ENCODE measurements at regions not wholly inside any gene's neighbourhood (a gene's known extent, or its start where the extent isn't known, plus 50 kb on each side); places are given as distances from the start of the nearest gene placed in this dataset.

DNA sequence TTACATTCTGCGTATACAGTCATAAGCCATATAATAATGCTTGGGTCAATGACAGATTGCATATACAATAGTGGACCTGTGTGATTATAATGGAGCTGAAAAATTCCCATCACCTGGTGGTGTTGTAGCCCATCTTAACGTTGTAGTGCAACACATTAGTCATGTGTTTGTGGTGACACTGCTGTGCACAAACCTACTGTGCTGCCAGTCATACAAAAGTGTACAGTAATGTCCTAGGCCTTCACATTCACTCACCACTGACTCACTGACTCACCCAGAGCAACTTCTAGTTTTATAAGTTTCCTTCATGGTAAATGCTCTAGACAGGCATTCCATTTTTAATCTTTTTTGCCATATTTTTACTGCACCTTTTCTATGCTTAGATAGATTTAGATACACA, 194.8 kb upstream of the SEL1L start:
- WGBS, 2 donors, result 73 to 85% methylated on average over 2 of the region's 2 CpGs

GRCh38 chr14:81729622-81730021, 196.0 kb upstream of the SEL1L start:
- Histone ChIP-seq H3K4me1 (no peaks in the 10 kb centered on the region), H3K27ac (no peak overlapping the region), H3K9me3 (no peaks in the 10 kb centered on the region), H3K4me3 (no peak overlapping the region), H3K27me3 (no peaks in the 10 kb centered on the region), H3K36me3 (no peaks in the 10 kb centered on the region)
- DNase-seq, result no peak
- WGBS, 2 donors, result 78 to 79% methylated on average over 3 of the region's 3 CpGs
- no peak for ATAC-seq (ENCODE audit: low FRiP score in 2 of 2)
- TF ChIP-seq POLR2A (IDR thresholded peaks at IDR 0.05), result no peak
- no peak for TF ChIP-seq POLR2AphosphoS5 (IDR thresholded peaks at IDR 0.05)
- no peak for TF ChIP-seq EP300 (IDR thresholded peaks at IDR 0.05)
- TF ChIP-seq, protein P1, sequence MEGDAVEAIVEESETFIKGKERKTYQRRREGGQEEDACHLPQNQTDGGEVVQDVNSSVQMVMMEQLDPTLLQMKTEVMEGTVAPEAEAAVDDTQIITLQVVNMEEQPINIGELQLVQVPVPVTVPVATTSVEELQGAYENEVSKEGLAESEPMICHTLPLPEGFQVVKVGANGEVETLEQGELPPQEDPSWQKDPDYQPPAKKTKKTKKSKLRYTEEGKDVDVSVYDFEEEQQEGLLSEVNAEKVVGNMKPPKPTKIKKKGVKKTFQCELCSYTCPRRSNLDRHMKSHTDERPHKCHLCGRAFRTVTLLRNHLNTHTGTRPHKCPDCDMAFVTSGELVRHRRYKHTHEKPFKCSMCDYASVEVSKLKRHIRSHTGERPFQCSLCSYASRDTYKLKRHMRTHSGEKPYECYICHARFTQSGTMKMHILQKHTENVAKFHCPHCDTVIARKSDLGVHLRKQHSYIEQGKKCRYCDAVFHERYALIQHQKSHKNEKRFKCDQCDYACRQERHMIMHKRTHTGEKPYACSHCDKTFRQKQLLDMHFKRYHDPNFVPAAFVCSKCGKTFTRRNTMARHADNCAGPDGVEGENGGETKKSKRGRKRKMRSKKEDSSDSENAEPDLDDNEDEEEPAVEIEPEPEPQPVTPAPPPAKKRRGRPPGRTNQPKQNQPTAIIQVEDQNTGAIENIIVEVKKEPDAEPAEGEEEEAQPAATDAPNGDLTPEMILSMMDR (IDR thresholded peaks at IDR 0.05), result no peak

More for the DNA sequence above, 194.8 kb upstream of the SEL1L start:
- no peaks in the 10 kb centered on the region for H3K27me3 ChIP-seq
- H3K36me3 ChIP-seq, result no peaks in the 10 kb centered on the region
- H3K9me3 ChIP-seq, result no peaks in the 10 kb centered on the region
- H3K4me3 ChIP-seq, result no peak overlapping the region
- H3K4me1 ChIP-seq, result no peaks in the 10 kb centered on the region
- no peak for ATAC-seq (ENCODE audit: low FRiP score in 2 of 2)
- no peak overlapping the region for H3K27ac ChIP-seq
- TF ChIP-seq POLR2A (IDR thresholded peaks at IDR 0.05) (no peak), POLR2AphosphoS5 (IDR thresholded peaks at IDR 0.05) (no peak), EP300 (IDR thresholded peaks at IDR 0.05) (no peak)
- TF ChIP-seq, protein P1 (IDR thresholded peaks at IDR 0.05), result no peak
- DNase-seq, result no peak

DNA sequence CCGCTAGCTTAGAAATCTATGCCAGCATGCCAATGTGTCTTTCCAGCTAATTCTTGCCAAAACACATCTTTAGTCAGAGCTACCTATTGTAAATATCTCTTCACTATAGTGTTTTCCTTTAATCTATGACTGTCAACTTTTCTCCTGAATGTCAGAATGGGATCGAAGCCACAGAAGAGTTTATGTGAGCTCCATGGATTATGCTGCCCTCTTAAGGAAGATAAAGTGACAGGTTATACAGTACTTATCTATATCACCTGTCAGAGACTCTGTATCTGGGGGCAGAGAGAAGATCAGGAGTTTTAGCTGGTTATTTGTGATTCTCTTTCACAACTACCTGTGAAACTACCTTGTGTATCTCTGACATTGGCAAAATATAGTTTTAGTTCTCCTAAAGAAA, 204.3 kb upstream of the SEL1L start:
- Histone ChIP-seq H3K27me3 (no peaks in the 10 kb centered on the region), H3K4me1 (no peaks in the 10 kb centered on the region), H3K9me3 (no peaks in the 10 kb centered on the region), H3K36me3 (no peaks in the 10 kb centered on the region), H3K27ac (no peak overlapping the region), H3K4me3 (no peak overlapping the region)
- DNase-seq, result no peak
- TF ChIP-seq POLR2A (IDR thresholded peaks at IDR 0.05) (no peak), EP300 (IDR thresholded peaks at IDR 0.05) (no peak), POLR2AphosphoS5 (IDR thresholded peaks at IDR 0.05) (no peak)
- TF ChIP-seq, protein P1 (IDR thresholded peaks at IDR 0.05), result no peak
- 87 to 92% methylated on average over 2 of the region's 2 CpGs for WGBS, 2 donors
- no peak for ATAC-seq (ENCODE audit: low FRiP score in 2 of 2)

DNA sequence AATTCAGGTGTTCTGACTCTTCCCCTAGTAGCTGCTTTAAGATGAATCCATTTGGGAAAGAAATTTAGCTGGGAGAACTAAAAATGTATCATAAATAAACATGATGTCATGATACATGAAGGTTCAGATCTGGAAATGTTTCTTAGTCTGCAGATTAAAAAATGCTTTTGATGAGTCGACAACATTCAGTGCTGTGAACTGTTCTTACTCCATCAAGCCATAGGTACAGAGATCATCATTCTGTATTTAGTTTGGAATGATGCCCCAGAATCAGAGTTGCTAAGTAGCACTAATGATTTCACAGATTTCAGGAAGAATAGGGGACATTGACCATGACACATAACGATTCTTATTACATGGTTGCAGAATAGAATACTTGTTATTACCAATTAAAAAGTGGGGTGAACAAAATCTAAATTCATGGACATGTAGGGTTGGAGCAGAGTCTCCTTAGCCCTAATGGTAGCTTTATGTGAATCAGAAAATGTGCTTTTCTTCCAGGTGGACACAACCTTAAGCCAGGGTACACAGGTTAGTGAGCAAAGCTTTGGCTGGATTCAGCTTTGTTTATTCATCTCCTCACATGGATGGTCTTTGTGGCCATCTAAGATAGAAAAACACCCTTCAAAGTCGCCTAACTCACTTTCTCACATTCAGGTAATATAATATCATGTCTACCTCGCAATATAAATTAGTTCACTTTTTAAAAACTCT, 205.4 kb upstream of the SEL1L start:
- DNase-seq (no peak), ATAC-seq (ENCODE audit: low FRiP score in 2 of 2) (no peak)

More for the DNA sequence above, 205.4 kb upstream of the SEL1L start:
- TF ChIP-seq POLR2A (IDR thresholded peaks at IDR 0.05), result no peak
- TF ChIP-seq, protein P1 (IDR thresholded peaks at IDR 0.05), result no peak
- TF ChIP-seq EP300 (IDR thresholded peaks at IDR 0.05), result no peak
- no peak for TF ChIP-seq POLR2AphosphoS5 (IDR thresholded peaks at IDR 0.05)
- Histone ChIP-seq H3K4me3 (no peak overlapping the region), H3K4me1 (no peaks in the 10 kb centered on the region), H3K27ac (no peak overlapping the region), H3K9me3 (no peaks in the 10 kb centered on the region), H3K36me3 (no peaks in the 10 kb centered on the region), H3K27me3 (no peaks in the 10 kb centered on the region)
- WGBS, 2 donors, result 80 to 84% methylated on average over 4 of the region's 4 CpGs

Measured in upper lobe of left lung (tissue), 6 donors.